IMR-90 (cell line): ENCODE measurements at regions not wholly inside any gene's neighbourhood (a gene's known extent, or its start where the extent isn't known, plus 50 kb on each side); places are given as distances from the start of the nearest gene placed in this dataset.

Experiments
- ATAC-seq: fragments of 200-7000 bp; cut with Tn5 transposase; 2 replicates; pipeline ENCODE4 v1.9.1; 2020; ENCODE audit warnings: low read depth, mild to moderate bottlenecking, moderate library complexity
- BruUV-seq: library from RNA; stranded (reverse); fragments of 400-500 nt; replicated peaks from 2 replicates; lab custom pipeline; 2021; lab: Mats Ljungman, UMichigan
- CTCF ChIA-PET: fragments of 300-600 bp; formaldehyde crosslinking; extraction: SDS; loops from one replicate; lab custom pipeline; 2021; ENCODE audit warnings: antibody characterized with exemption; lab: Yijun Ruan, JAX
- POLR2A ChIA-PET: fragments of 300-600 bp; sonication (Branson Sonifier 250); formaldehyde crosslinking; loops from one replicate; lab custom pipeline; 2022; ENCODE audit warnings: antibody characterized with exemption; ENCODE audit not compliant: unreplicated experiment; lab: Charles Lee
- DNase-seq: peaks from one replicate; pipeline ENCODE4 v3.0.0; 2013
- H2AFZ ChIP-seq: replicated peaks from 2 replicates; pipeline ENCODE3; 2013; ENCODE audit warnings: low read length, mild to moderate bottlenecking; ENCODE audit not compliant: poor library complexity
- H2AK5ac ChIP-seq: 2 replicates; pipeline ENCODE4 v1.6.1; 2013; ENCODE audit warnings: low read depth, low read length, inconsistent platforms
- H2AK9ac ChIP-seq: replicated peaks from 2 replicates; pipeline ENCODE3; 2013; ENCODE audit warnings: mild to moderate bottlenecking, low read depth, low read length, moderate library complexity; ENCODE audit not compliant: poor library complexity
- H2BK120ac ChIP-seq: 2 replicates; pipeline ENCODE4 v1.6.1; 2013; ENCODE audit warnings: low read depth, low read length, inconsistent platforms
- H2BK15ac ChIP-seq: 3 replicates; pipeline ENCODE4 v1.6.1; 2013; ENCODE audit warnings: low read depth, low read length, inconsistent platforms
- H2BK20ac ChIP-seq: 2 replicates; pipeline ENCODE4 v1.6.1; 2013; ENCODE audit warnings: low read depth, mild to moderate bottlenecking, inconsistent platforms, low read length, moderate library complexity
- H2BK5ac ChIP-seq: 2 replicates; pipeline ENCODE4 v1.6.1; 2013; ENCODE audit warnings: mild to moderate bottlenecking, low read depth, low read length, inconsistent platforms; ENCODE audit not compliant: poor library complexity, severe bottlenecking
- H3K14ac ChIP-seq: replicated peaks from 2 replicates; pipeline ENCODE4 v1.6.1; 2013; ENCODE audit warnings: low read depth, low read length, inconsistent platforms
- H3K18ac ChIP-seq: 2 replicates; pipeline ENCODE4 v1.6.1; 2013; ENCODE audit warnings: low read depth, low read length, control low read depth
- H3K23ac ChIP-seq: 2 replicates; pipeline ENCODE4 v1.6.1; 2013; ENCODE audit warnings: low read depth, low read length, inconsistent platforms
- H3K27ac ChIP-seq: 2 replicates; pipeline ENCODE4 v1.5.1; 2013; ENCODE audit warnings: mild to moderate bottlenecking, control low read depth, low read length; ENCODE audit not compliant: insufficient read depth
- H3K27me3 ChIP-seq: 2 replicates; pipeline ENCODE4 v1.6.1; 2013; ENCODE audit warnings: low read length; ENCODE audit not compliant: control insufficient read depth, insufficient read depth
- H3K36me3 ChIP-seq: 2 replicates; pipeline ENCODE4 v1.6.1; 2013; ENCODE audit warnings: low read length, mixed read lengths; ENCODE audit not compliant: control insufficient read depth, insufficient read depth
- H3K4ac ChIP-seq: 2 replicates; pipeline ENCODE4 v1.6.1; 2013; ENCODE audit warnings: low read depth, low read length, inconsistent platforms
- H3K4me1 ChIP-seq: 2 replicates; pipeline ENCODE4 v1.6.1; 2013; ENCODE audit warnings: low read length, mixed read lengths; ENCODE audit not compliant: control insufficient read depth, insufficient read depth
- H3K4me2 ChIP-seq: 2 replicates; pipeline ENCODE4 v1.6.1; 2013; ENCODE audit warnings: low read depth, mild to moderate bottlenecking, control low read depth, low read length, moderate library complexity
- H3K4me3 ChIP-seq: 2 replicates; pipeline ENCODE4 v1.5.1; 2013; ENCODE audit warnings: low read depth, mild to moderate bottlenecking, control low read depth, low read length, moderate library complexity; ENCODE audit not compliant: insufficient read depth
- H3K56ac ChIP-seq: 2 replicates; pipeline ENCODE4 v1.6.1; 2013; ENCODE audit warnings: low read length, inconsistent platforms; ENCODE audit not compliant: insufficient read depth; ENCODE audit errors: extremely low read depth
- H3K79me1 ChIP-seq, 2 experiments: 2 replicates each; pipeline ENCODE4 v1.6.1; 2013; ENCODE audit warnings: low read length in 2 of 2, inconsistent platforms in 1 of 2, low read depth in 1 of 2
- H3K9ac ChIP-seq: 2 replicates; pipeline ENCODE4 v1.6.1; 2013; ENCODE audit warnings: low read depth, low read length, control low read depth
- H3K9me1 ChIP-seq: 2 replicates; pipeline ENCODE4 v1.6.1; 2013; ENCODE audit warnings: low read length, inconsistent platforms; ENCODE audit not compliant: insufficient read depth
- H3K9me3 ChIP-seq: 2 replicates; pipeline ENCODE4 v1.6.1; 2013; ENCODE audit warnings: low read length; ENCODE audit not compliant: control insufficient read depth, insufficient read depth
- H4K20me1 ChIP-seq: 2 replicates; pipeline ENCODE4 v1.6.1; 2013; ENCODE audit warnings: low read length, inconsistent platforms; ENCODE audit not compliant: insufficient read depth
- H4K5ac ChIP-seq: 2 replicates; pipeline ENCODE4 v1.6.1; 2013; ENCODE audit warnings: mild to moderate bottlenecking, low read depth, low read length, control low read depth
- H4K8ac ChIP-seq, 2 experiments: 2 replicates each; pipeline ENCODE4 v1.6.1; 2013; ENCODE audit warnings: low read depth in 2 of 2, low read length in 2 of 2, control low read depth in 1 of 2, inconsistent platforms in 1 of 2
- H4K91ac ChIP-seq: 2 replicates; pipeline ENCODE4 v1.6.1; 2013; ENCODE audit warnings: low read depth, low read length, inconsistent platforms; ENCODE audit not compliant: insufficient read depth
- BHLHE40 ChIP-seq: fragments of 150-350 bp; IDR thresholded peaks from 2 replicates; pipeline ENCODE4 v1.6.1; 2016; ENCODE audit warnings: mild to moderate bottlenecking, low read depth, low read length
- CHD1 ChIP-seq: IDR thresholded peaks from 2 replicates; pipeline ENCODE4 v1.6.1; 2012; ENCODE audit warnings: low read depth, low read length, improper control_type of control experiment
- CTCF ChIP-seq: conservative IDR thresholded peaks from 2 replicates; pipeline ENCODE4 v1.5.1; 2012; ENCODE audit warnings: mild to moderate bottlenecking, low read depth, low read length, improper control_type of control experiment
- ELK1 ChIP-seq: fragments of 150-350 bp; IDR thresholded peaks from 2 replicates; pipeline ENCODE4 v1.6.1; 2016; ENCODE audit warnings: low read depth, mild to moderate bottlenecking, low read length, moderate library complexity, borderline replicate concordance
- MAFK ChIP-seq: IDR thresholded peaks from 2 replicates; pipeline ENCODE4 v1.6.1; 2012; ENCODE audit warnings: low read depth, low read length, improper control_type of control experiment
- NFE2L2 ChIP-seq: fragments of 150-350 bp; IDR thresholded peaks from 2 replicates; pipeline ENCODE4 v1.6.1; 2016; ENCODE audit warnings: low read depth, mild to moderate bottlenecking, low read length
- RAD21 ChIP-seq: IDR thresholded peaks from 2 replicates; pipeline ENCODE4 v1.6.1; 2012; ENCODE audit warnings: low read length, improper control_type of control experiment
- SMC3 ChIP-seq: fragments of 150-350 bp; IDR thresholded peaks from 2 replicates; pipeline ENCODE4 v1.6.1; 2016; ENCODE audit warnings: low read depth, mild to moderate bottlenecking, antibody characterized with exemption, low read length, moderate library complexity
- WGBS, 2 experiments: methylation state at CpG; one replicate each; pipeline versions ENCODE4 v1.1.5 to v1.1.7; 2013; ENCODE audit warnings: missing lambda C conversion rate in 2 of 2; ENCODE audit not compliant: insufficient read length in 1 of 2; ENCODE audit errors: extremely low coverage in 2 of 2; 5-methylcytosine and 5-hydroxymethylcytosine counted together
- dilution Hi-C: fragments of 300-500 bp; cut with HindIII; formaldehyde crosslinking; loops from one replicate; pipeline ENCODE4 v1.14.3; 2018; ENCODE audit warnings: low sequenced_read_pairs; ENCODE audit not compliant: unreplicated experiment
- in situ Hi-C: fragments of 300-500 bp; cut with MboI; formaldehyde crosslinking; loops from 3 replicates; pipeline ENCODE4 v1.14.3; 2019; ENCODE audit warnings: low sequenced_read_pairs, inconsistent platforms, mixed read lengths
- intact Hi-C: fragments of 100-400 bp; cut with micrococcal nuclease; formaldehyde crosslinking; loops from 2 replicates; pipeline ENCODE4 v1.10.0; 2022

GRCh38 chr4:14581741-14582140 lies 420.5 kb upstream of the CPEB2 start:
- BruUV-seq = no TSS peak
- no peak for ATAC-seq

More at GRCh38 chr4:14581741-14582140, 420.5 kb upstream of the CPEB2 start:
- intact Hi-C loops (no loop called here), dilution Hi-C loops (no loop called here), in situ Hi-C loops (no loop called here)
- Histone ChIP-seq H3K27ac (no peak overlapping the region), H2BK15ac (no peak overlapping the region), H3K9me3 (peaks cover 3% of the 10 kb centered on the region), H3K9me1 (no peaks in the 10 kb centered on the region), H2BK5ac (no peak overlapping the region), H2AK9ac (no peak overlapping the region), H2AK5ac (no peak overlapping the region), H2AFZ (no peak overlapping the region), H3K4me2 (no peak overlapping the region), H2BK20ac (no peak overlapping the region), H3K36me3 (no peaks in the 10 kb centered on the region), H3K4ac (no peak overlapping the region), H4K8ac (no peak overlapping the region), H3K4me3 (no peak overlapping the region), H3K79me1 (no peaks in the 10 kb centered on the region), H4K20me1 (no peaks in the 10 kb centered on the region), H4K91ac (no peak overlapping the region), H3K23ac (no peak overlapping the region), H3K56ac (no peak overlapping the region), H2BK120ac (no peak overlapping the region), H3K9ac (no peak overlapping the region), H3K18ac (no peak overlapping the region), H4K5ac (no peak overlapping the region), H3K4me1 (no peaks in the 10 kb centered on the region), H3K27me3 (no peaks in the 10 kb centered on the region), H3K14ac (no peak overlapping the region)
- DNase-seq = no peak
- no peak for TF ChIP-seq NFE2L2
- TF ChIP-seq RAD21 = no peak
- TF ChIP-seq CTCF = no peak
- no peak for TF ChIP-seq ELK1
- TF ChIP-seq CHD1 = no peak
- no peak for TF ChIP-seq BHLHE40
- TF ChIP-seq MAFK = no peak
- no peak for TF ChIP-seq SMC3
- no CpG with 5 or more reads among the region's 3 CpGs for WGBS, 2 experiments
- ChIA-PET CTCF (no interaction called here), POLR2A (no interaction called here)
